RPMI8226 (cell line): ENCODE measurements at regions not wholly inside any gene's neighbourhood (a gene's known extent, or its start where the extent isn't known, plus 50 kb on each side); places are given as distances from the start of the nearest gene placed in this dataset.

Experiments used
- DNase-seq: peaks from one replicate; pipeline ENCODE4 v3.0.0-alpha.2; 2015

GRCh38 chr7:142319970-142320369, 62.1 kb upstream of the PRSS58 start:
- DNase-seq: peak; percentile 65

DNA sequence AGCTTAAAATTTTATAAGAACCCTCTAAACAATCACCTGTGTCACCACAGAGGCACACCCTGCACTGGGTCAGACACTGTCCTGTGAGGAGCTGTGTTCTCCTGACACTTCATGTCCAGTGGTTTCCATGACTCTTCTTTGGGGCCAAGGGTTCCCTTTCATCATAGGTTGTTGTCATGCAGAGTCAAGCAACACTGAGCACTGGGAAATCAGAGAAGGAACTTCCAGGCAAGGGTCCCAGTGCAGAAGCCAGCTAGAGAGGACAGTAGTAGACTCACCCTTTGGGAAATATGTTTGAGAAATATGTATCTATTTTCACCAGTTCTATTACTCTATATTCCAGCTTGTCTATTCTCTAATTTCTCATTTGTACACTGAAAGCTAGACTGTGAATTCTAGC, 56.4 kb upstream of the PRSS58 start:
- DNase-seq: no peak

GRCh38 chr7:142313528-142313927, 55.7 kb upstream of the PRSS58 start:
- DNase-seq: no peak

- DNase-seq: no peak
Observed at GRCh38 chr7:142311876-142312275, 54.0 kb upstream of the PRSS58 start.

DNA sequence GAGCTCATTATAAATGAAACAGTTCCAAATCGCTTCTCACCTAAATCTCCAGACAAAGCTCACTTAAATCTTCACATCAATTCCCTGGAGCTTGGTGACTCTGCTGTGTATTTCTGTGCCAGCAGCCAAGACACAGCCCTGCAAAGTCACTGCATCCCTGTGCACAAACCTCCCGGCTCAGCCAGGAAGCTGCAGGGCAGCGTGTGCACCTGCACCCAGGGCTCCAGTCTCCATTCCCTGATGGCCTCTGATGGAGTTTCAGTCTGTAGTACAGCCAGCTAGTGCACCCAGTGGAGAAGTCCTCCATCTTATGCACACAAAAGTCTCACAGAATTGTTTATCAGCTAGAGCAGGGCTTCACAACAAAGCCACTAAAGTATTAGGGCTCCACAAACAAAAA, 51.1 kb upstream of the PRSS58 start:
- no peak for DNase-seq

DNA sequence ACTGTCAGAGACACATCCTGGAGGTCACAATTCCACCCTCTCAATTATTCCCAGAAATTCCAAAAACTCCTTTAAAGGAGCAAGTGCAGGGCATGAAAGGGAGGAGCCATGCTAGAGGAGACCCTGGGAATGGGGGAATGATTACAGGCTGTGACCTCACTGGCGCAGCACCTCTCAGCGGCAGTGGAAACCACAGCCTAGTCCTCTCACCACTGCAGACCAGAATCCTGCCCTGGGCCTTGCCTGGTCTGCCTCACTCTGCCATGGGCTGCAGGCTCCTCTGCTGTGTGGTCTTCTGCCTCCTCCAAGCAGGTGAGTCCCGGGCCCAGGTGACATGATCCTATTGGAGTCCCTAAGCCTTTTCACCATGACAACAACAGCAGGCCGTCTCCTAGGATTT, 50.5 kb upstream of the PRSS58 start:
- DNase-seq: no peak
